Right hindlimb (tissue), 1 donor: ENCODE measurements at regions not wholly inside any gene's neighbourhood (a gene's known extent, or its start where the extent isn't known, plus 50 kb on each side); places are given as distances from the start of the nearest gene placed in this dataset.
A peak's percentile ranks its signal among the peaks of the same experiment; 100 is the strongest.
"Not testable (repeated sequence)": the region's sequence is repeated elsewhere in the genome, so short reads cannot be mapped to it uniquely, and the experiment has no call there.

ENCODE experiments used
- DNase-seq: peaks from one replicate; pipeline ENCODE4 v3.0.0-alpha.2; 2018

DNA sequence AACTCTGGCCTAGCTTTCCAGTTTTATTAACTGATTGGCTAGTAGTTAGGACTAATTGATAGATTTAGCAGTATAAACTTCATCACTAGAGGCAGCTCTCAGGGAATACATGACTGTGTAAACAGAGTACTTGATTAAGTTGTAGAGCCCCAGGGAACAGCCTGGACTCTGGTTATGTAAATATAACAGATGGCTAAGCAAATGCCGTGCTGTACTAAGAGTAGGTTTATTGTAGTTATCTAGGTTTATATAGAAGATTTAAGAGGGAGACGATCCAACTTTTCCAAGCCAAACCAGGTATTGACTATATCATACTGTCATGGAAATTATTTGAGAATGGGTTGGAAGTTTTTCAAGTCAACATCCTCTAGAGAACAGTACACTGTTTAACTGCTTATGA is 463.4 kb upstream of the GRID2 start:
- no peak for DNase-seq

- no peak for DNase-seq
Observed at GRCh38 chr4:91846233-91846632, 457.5 kb upstream of the GRID2 start.

GRCh38 chr4:91851456-91851855 is 452.3 kb upstream of the GRID2 start:
- no peak for DNase-seq

- no peak for DNase-seq
Observed at GRCh38 chr4:91887926-91888325, 415.8 kb upstream of the GRID2 start.

DNA sequence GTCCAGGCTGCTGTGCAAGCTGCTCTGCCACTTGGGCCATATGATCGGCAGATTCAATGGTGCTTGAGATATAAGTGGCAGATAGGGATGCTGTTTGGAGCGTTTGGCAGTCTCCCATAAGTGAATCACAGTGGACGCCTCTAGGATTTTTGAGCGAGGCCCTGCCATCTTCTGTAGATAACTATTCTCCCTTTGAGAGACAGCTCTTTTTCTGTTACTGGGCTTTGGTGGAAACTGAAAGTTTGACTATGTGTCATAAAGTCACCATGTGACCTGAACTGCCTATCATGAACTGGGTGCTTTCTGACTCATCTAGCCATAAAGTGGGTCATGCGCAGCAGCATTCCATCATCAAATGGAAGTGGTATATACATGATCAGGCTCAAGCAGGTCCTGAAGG is 412.5 kb upstream of the GRID2 start:
- not testable (repeated sequence) for DNase-seq

DNA sequence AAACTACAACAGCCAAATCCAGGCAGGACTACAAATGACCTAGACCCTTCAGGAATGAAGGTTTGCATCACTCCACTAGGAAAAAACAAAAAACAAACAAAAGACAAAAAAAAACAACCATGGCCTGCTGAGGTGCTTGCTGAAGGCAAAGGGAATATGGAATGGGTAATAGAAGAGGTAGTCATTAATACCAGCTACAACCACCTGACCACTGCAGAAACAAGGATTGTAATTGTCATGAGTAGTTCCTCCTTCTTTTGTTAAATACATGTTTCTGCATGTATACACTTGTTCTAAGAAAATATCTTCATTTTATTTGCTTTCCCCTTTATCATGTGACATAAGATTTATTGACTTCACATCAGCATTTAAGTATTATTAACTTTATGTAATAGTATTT is 409.8 kb upstream of the GRID2 start:
- DNase-seq, result no peak

GRCh38 chr4:91904556-91904955 is 399.2 kb upstream of the GRID2 start:
- DNase-seq, result no peak

- DNase-seq, result no peak
Observed at GRCh38 chr4:91909963-91910362, 393.8 kb upstream of the GRID2 start.

DNA sequence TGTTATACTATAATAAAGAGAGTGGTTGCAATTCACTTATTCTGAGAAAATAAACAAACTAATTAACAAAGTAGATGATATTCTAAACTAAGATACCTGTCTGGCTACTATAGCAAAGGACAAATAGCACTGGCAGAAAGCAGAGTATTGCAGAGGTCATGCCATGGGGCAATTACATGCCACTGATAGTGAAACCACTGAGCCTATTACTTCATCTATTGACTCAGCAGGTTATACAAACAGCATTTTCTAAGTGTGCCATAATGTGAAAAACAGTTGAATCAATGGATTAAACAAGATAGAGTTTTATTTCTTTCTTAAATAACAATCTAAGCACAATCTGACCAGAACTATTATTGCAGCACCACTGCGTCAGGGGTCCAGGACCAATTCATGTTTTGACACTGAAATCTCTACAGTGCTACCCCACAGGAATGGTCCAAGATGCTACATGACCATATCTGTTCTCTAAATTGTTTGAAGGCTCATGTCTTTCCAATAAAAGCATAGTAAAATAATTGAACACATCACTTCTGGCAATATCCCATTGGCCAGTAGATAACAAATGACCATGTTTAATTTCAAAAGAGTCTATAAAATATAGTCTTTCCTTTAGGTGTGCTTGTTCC is 389.5 kb upstream of the GRID2 start:
- DNase-seq, result no peak

DNA sequence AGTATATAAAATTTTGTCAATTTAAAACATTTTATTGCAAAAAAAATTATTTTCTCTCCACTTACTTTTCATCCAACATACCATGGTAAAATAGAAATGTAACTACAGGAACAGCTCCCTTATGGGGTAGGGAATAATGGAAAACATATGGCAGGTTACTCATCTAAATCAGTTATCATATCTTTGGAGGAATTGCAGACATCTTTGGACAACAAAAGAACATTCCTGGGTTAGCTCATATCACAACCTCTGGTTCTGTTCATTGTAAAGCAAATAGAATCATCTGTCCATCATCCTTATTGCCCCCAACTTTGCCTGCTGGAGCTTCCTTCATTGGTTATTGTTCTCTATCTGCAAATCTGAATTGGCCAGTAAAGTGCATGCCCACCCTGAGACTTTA is 387.5 kb upstream of the GRID2 start:
- DNase-seq, result no peak

DNA sequence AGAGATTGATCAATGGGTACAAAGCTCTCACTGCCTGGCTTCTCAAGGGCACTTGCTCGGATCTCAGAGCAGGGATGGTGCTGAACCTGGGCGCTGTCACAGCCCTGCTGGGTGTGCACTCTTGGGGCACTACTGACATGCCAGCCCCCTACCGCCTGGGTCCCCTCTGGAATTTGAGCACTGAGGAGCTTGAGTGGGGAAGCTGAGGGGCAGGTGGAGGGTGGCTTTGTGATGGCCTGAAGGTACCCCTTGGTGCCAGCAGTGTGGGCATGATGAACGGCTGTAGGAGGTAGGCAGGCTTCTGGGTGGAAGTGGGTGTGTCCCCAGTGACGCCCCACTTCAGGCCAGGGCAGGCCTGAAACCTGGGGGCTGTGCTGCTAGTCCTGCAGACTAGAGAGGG is 379.1 kb upstream of the GRID2 start:
- DNase-seq, result peak; percentile 10

GRCh38 chr4:91935217-91935616 is 368.5 kb upstream of the GRID2 start:
- no peak for DNase-seq

DNA sequence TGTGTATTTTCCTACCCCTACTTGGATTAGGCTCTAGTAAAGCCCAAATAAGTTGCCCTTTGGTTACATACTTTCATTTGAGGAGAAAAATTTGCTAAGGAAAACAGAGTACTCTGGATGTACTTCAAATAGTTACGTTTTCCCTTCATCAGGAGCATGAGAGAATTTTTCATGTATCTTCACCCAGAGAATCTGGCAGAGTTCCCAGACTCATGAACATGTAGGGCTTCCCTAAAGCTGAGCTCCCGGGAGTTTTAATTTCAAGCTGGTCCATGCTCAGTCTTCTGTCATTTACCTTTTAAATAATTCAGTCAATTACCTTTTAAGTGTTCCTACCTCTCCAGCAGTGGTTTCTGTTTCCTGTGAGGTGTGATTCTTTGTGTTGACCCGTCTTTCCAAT is 367.5 kb upstream of the GRID2 start:
- DNase-seq, result no peak

GRCh38 chr4:91957963-91958362 is 345.8 kb upstream of the GRID2 start:
- DNase-seq, result no peak

GRCh38 chr4:91958596-91958995 is 345.2 kb upstream of the GRID2 start:
- peak; percentile 44 for DNase-seq

GRCh38 chr4:91961504-91961903 is 342.3 kb upstream of the GRID2 start:
- no peak for DNase-seq

- no peak for DNase-seq
Observed at GRCh38 chr4:91963486-91963885, 340.3 kb upstream of the GRID2 start.

- no peak for DNase-seq
Observed at GRCh38 chr4:91965166-91965565, 338.6 kb upstream of the GRID2 start.

- no peak for DNase-seq
Observed at GRCh38 chr4:91973479-91974153, 330.1 kb upstream of the GRID2 start.

GRCh38 chr4:91984466-91984865 is 319.3 kb upstream of the GRID2 start:
- no peak for DNase-seq

DNA sequence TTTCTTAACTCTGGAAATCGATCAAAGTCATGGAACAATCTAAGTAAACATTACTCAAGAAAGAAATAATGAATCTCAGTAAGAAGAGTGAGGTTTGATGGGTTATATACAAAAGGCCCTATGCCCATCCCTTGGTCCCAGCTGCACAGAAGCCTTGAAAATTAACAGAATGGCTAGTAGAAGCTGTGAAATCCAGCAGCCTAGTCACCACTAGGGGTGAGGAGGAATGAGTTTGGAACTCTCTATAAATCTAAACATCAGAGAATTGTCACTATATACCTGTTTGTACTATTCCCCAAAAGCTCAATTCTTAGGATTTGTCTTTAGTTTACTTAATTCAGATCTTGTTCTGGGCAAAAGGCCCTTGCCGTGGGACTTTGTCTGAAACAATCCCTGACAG is 313.9 kb upstream of the GRID2 start:
- DNase-seq, result no peak

DNA sequence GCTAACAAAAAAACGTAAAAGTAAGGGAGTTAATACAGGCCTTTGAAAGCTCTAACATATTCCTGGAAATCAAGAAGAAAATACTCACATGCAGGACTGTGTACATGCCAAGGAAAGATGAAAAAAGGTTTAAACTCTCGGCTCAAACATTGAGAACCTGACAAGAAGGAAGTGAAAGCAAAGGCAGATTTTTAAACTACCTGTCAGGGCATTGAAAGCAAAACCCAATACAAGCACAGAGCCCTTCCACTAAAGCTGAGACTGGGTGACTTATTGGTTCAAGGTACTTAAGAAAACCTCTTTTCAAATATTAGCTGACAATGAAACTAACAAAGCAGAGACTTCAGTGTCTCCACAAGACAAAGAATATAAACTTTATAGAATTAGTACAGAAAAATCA is 313.0 kb upstream of the GRID2 start:
- no peak for DNase-seq

DNA sequence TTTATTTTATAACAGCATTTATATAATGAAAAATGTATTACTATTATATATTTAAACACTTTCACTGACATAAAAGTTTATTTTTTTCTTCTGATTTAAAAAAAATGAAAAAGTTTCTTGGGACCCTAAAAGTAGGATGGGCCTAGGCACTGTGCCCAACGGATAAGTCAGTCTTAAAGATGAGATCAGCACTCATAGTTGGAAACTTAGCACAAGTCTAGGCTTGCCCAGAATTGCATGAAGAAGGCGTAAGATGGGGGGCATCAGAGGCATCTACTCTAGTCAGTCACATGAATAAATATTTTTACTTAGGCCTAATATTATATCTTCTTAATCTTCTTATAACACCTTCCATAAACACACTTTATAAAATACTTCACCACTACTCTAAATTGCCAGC is 306.7 kb upstream of the GRID2 start:
- DNase-seq, result no peak

- DNase-seq, result no peak
Observed at GRCh38 chr4:92012899-92013867, 290.6 kb upstream of the GRID2 start.
